ENCODE measurements at regions not wholly inside any gene's neighbourhood (a gene's known extent, or its start where the extent isn't known, plus 50 kb on each side); places are given as distances from the start of the nearest gene placed in this dataset.

DNA sequence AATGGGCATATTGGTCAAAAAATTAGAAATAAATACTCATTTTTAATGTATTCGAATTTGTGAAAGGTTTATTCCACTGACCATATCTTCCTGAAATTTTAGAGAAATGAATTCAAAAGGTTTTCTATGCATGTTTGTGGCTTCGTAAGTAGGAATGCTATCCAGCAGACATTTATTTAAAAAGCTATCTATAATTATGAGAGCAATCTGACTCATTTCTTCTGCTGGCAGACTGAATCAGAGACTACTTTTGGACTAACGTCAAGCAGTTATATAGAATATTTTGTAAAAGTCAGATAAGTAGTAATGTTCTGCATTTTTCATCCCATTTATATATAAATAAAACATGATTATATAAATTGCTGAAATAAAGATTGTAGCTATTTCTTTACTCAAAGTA, 125.0 kb downstream of the SPCS3 start (continued):
- no peak for TF ChIP-seq MXD4 (CRISPR knock-in tag; IDR thresholded peaks at IDR 0.05; ENCODE audit: borderline replicate concordance)

DNA sequence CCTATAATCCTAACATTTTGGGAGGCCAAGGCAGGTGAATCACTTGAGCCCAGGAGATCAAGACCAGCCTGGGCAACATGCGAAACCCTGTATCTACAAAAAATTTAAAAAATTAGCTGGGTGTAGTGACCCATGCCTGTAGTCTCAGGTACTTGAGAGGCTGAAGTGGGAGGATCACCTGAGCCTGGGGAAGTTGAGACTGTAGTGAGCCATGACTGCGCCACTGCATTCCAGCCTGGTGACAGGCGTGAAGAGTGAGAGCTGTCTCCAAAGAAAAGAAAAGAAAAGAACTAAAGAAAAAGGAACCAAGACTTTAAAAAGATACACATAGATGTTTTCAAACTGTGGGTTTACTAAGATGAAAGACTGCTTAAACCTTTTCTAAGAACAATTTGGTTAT, 129.0 kb downstream of the SPCS3 start:
- no peak for DNase-seq (ENCODE audit: low spot score)
- H3K27me3 Mint-ChIP-seq (ENCODE audit: low read depth) = no peaks in the 10 kb centered on the region
- no peaks in the 10 kb centered on the region for H3K9me3 Mint-ChIP-seq
- no peak overlapping the region for H3K27ac Mint-ChIP-seq
- peaks cover 9% of the 10 kb centered on the region for H3K4me1 Mint-ChIP-seq
- no peak overlapping the region for H3K4me3 Mint-ChIP-seq
- ChIA-PET POLR2A (no interaction called here), CTCF (no interaction called here)
- H3K36me3 Mint-ChIP-seq = no peaks in the 10 kb centered on the region
- ATAC-seq = no peak
- no peak for TF ChIP-seq PRDM15 (CRISPR knock-in tag; IDR thresholded peaks at IDR 0.05)
- TF ChIP-seq CDX4 (CRISPR knock-in tag; IDR thresholded peaks at IDR 0.05; ENCODE audit: borderline replicate concordance) = no peak
- no peak for TF ChIP-seq STAT6 (CRISPR knock-in tag; conservative IDR thresholded peaks at IDR 0.05; ENCODE audit: low read depth)

DNA sequence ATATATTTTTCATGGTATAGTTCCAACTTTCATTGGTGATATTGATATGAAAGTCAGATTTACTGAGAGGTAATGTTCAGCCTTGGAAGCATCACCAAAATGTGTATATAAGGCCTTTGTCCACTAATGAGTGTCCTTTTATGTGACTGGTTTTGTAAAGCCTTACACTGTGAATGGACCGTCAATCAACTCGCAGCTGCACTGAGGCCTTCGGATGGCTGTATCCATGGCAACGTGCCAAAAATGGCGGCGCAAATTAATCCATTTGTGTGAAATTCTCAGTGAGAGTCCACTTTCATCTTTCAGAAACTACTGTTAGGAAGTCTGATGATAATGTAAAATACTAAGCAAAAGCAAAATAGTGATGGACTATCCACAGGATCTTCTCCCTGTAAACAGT, 131.7 kb downstream of the SPCS3 start:
- Mint-ChIP-seq H3K36me3 (no peaks in the 10 kb centered on the region), H3K4me3 (no peak overlapping the region), H3K27ac (no peak overlapping the region), H3K9me3 (no peaks in the 10 kb centered on the region), H3K4me1 (peaks cover 10% of the 10 kb centered on the region), H3K27me3 (ENCODE audit: low read depth) (no peaks in the 10 kb centered on the region)
- CTCF ChIA-PET = no interaction called here
- POLR2A ChIA-PET = no interaction called here
- no peak for DNase-seq (ENCODE audit: low spot score)
- ATAC-seq = no peak
- TF ChIP-seq CTCF (IDR thresholded peaks at IDR 0.05) (no peak), JAZF1 (CRISPR knock-in tag; IDR thresholded peaks at IDR 0.05) (no peak), HMGA2 (CRISPR knock-in tag; IDR thresholded peaks at IDR 0.05) (no peak), MXD4 (CRISPR knock-in tag; IDR thresholded peaks at IDR 0.05; ENCODE audit: borderline replicate concordance) (no peak), ZNF416 (CRISPR knock-in tag; IDR thresholded peaks at IDR 0.05) (no peak), ESRRA (CRISPR knock-in tag; IDR thresholded peaks at IDR 0.05; ENCODE audit: borderline replicate concordance) (no peak), ZNF219 (CRISPR knock-in tag; IDR thresholded peaks at IDR 0.05; ENCODE audit: borderline replicate concordance) (no peak), HMGXB4 (CRISPR knock-in tag; IDR thresholded peaks at IDR 0.05) (no peak)
- TF ChIP-seq, protein P1, sequence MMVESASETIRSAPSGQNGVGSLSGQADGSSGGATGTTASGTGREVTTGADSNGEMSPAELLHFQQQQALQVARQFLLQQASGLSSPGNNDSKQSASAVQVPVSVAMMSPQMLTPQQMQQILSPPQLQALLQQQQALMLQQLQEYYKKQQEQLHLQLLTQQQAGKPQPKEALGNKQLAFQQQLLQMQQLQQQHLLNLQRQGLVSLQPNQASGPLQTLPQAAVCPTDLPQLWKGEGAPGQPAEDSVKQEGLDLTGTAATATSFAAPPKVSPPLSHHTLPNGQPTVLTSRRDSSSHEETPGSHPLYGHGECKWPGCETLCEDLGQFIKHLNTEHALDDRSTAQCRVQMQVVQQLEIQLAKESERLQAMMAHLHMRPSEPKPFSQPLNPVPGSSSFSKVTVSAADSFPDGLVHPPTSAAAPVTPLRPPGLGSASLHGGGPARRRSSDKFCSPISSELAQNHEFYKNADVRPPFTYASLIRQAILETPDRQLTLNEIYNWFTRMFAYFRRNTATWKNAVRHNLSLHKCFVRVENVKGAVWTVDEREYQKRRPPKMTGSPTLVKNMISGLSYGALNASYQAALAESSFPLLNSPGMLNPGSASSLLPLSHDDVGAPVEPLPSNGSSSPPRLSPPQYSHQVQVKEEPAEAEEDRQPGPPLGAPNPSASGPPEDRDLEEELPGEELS (CRISPR knock-in tag; IDR thresholded peaks at IDR 0.05) = no peak
- TF ChIP-seq, protein P2, sequence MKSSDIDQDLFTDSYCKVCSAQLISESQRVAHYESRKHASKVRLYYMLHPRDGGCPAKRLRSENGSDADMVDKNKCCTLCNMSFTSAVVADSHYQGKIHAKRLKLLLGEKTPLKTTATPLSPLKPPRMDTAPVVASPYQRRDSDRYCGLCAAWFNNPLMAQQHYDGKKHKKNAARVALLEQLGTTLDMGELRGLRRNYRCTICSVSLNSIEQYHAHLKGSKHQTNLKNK (CRISPR knock-in tag; IDR thresholded peaks at IDR 0.05) = no peak
- TF ChIP-seq, protein P3, sequence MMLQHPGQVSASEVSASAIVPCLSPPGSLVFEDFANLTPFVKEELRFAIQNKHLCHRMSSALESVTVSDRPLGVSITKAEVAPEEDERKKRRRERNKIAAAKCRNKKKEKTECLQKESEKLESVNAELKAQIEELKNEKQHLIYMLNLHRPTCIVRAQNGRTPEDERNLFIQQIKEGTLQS (CRISPR knock-in tag; conservative IDR thresholded peaks at IDR 0.05) = no peak
- TF ChIP-seq, protein P4, sequence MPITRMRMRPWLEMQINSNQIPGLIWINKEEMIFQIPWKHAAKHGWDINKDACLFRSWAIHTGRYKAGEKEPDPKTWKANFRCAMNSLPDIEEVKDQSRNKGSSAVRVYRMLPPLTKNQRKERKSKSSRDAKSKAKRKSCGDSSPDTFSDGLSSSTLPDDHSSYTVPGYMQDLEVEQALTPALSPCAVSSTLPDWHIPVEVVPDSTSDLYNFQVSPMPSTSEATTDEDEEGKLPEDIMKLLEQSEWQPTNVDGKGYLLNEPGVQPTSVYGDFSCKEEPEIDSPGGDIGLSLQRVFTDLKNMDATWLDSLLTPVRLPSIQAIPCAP (CRISPR knock-in tag; IDR thresholded peaks at IDR 0.05) = no peak
- TF ChIP-seq, protein P5, sequence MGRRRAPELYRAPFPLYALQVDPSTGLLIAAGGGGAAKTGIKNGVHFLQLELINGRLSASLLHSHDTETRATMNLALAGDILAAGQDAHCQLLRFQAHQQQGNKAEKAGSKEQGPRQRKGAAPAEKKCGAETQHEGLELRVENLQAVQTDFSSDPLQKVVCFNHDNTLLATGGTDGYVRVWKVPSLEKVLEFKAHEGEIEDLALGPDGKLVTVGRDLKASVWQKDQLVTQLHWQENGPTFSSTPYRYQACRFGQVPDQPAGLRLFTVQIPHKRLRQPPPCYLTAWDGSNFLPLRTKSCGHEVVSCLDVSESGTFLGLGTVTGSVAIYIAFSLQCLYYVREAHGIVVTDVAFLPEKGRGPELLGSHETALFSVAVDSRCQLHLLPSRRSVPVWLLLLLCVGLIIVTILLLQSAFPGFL (CRISPR knock-in tag; IDR thresholded peaks at IDR 0.05; ENCODE audit: borderline replicate concordance) = no peak
